OCI-M1 (cell line): ENCODE measurements at regions not wholly inside any gene's neighbourhood (a gene's known extent, or its start where the extent isn't known, plus 50 kb on each side); places are given as distances from the start of the nearest gene placed in this dataset.
A peak's percentile ranks its signal among the peaks of the same experiment; 100 is the strongest.
"Not testable (repeated sequence)": the region's sequence is repeated elsewhere in the genome, so short reads cannot be mapped to it uniquely, and the experiment has no call there.

Experiments used
- DNase-seq: peaks from one replicate; lab custom pipeline; 2025; lab: John Stamatoyannopoulos, UW

DNA sequence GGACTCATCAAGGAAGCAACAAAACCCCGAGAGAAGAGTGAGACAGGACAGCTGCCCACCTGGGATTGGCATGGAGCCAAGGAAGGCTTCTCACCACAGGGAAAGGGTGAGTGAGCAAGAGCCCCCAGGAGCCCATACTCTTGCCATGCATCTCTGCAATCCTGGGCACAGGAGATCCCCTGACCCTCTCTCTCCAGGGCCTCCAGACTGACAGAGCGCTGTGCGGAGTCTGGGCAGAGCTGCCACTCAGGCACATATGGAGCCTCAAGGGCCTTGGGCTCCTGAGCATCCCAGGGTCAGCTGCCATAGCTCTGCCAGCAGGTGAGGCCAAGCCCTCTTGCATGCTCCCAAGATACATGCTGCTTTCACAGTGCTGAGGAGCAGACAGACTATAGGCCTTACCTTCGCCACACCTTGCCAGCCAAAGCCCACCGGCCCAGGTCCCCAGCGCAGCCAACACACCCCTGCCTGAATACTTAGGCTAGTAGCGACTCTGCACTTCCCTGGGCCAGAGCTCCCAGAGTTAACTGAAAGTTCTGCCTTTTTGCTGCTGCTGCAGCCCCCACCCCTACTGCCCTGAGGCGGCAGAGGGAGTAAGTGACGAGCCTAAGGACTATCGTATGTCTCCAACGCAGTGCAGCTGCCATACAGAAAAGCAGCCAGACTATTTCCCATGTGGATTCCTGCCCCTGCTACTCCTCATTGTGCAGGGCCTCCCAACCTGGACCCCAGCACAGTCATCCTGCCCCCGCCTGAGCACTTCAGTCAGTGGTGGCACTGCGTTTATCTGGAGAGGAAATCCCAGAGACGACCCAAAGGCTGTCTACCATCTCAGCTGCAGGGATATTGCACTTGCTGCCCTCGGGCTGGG lies 251.6 kb downstream of the SPATA31A6 start:
- DNase-seq: not testable (repeated sequence)

DNA sequence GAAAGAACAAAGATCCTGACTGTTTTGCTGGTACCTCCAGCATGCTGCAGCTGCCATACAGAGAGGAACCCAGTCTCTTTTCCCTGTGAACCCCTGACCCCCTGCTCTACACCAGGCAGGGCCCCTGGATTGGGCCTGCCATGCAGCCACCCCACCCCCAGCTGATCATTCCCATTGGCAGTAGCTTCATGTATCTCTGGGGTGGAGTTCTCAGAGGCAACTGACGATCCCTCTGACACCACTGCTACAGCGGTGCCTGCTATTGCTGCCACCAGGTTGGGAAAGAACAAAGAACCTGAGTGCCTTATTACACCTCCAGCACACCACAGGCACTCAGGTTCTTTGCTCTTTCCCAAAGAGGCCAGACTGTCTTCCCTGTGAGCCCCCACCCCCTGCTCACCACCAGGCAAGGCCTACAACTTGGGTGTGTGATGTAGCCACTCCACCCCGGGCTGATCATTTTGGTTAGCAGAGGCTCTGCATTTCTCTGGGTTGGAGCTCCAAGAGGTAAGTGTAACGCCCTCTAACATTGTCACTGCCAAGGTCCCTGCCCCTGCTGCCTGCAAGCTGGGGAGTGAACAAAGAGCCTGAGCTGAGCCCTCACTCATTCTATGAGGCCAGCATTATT lies 252.4 kb downstream of the SPATA31A6 start:
- DNase-seq: not testable (repeated sequence)

GRCh38 chr9:42437057-42437759 lies 253.7 kb downstream of the SPATA31A6 start:
- not testable (repeated sequence) for DNase-seq

GRCh38 chr9:42442680-42443079 lies 259.2 kb downstream of the SPATA31A6 start:
- DNase-seq: not testable (repeated sequence)

- peak; percentile 68 for DNase-seq
These were observed 260.0 kb downstream of the SPATA31A6 start for GRCh38 chr9:42443414-42443813.

DNA sequence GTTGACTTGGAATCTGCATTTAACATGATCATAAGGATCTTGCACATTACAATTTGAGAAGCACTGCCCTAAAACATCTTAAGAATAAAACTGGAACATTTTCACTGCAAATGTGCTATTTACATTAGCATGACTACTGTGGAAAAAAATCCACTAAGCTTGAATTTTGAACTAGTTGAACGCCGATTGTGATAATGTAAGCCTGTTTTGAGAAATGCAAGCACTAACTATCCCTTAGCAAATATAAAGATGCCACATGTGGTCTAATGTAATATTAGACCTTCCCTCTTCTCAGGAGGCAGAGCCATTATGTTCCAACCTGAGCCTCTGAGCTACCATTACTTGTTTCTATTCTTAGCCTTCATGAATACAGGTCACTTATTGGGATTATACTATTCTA lies 278.0 kb downstream of the SPATA31A6 start:
- DNase-seq: not testable (repeated sequence)

- DNase-seq: not testable (repeated sequence)
These were observed 278.4 kb downstream of the SPATA31A6 start for GRCh38 chr9:42461863-42462262.

DNA sequence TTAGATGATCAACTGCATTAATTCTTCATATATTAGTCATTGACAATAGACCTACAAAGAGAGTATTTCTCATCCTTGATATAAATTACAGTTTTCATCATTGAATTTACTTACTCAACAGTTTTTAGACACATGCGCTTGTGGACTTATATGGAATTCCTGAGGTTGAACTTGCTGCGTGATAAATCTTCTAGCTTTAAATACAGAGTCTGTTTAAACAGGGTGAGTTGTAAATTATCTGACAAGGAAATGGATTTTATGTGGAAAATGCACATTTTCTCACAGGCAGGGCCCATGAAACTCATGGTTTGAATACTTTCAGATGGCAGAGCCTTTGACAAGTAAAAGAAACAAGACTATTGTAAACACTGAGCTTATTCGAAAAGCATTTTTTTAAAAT lies 280.5 kb downstream of the SPATA31A6 start:
- DNase-seq: not testable (repeated sequence)

GRCh38 chr9:42470577-42470976 lies 287.1 kb downstream of the SPATA31A6 start:
- not testable (repeated sequence) for DNase-seq

GRCh38 chr9:42490989-42491388 lies 307.5 kb downstream of the SPATA31A6 start:
- not testable (repeated sequence) for DNase-seq

- DNase-seq: not testable (repeated sequence)
These were observed 319.3 kb downstream of the SPATA31A6 start for GRCh38 chr9:42502620-42503264.

GRCh38 chr9:42508111-42508510 lies 324.7 kb downstream of the SPATA31A6 start:
- DNase-seq: not testable (repeated sequence)

- DNase-seq: not testable (repeated sequence)
These were observed 330.1 kb downstream of the SPATA31A6 start for GRCh38 chr9:42513535-42513934.

GRCh38 chr9:42534325-42534983 lies 351.0 kb downstream of the SPATA31A6 start:
- not testable (repeated sequence) for DNase-seq

GRCh38 chr9:42534984-42535325 lies 351.5 kb downstream of the SPATA31A6 start:
- DNase-seq: not testable (repeated sequence)

DNA sequence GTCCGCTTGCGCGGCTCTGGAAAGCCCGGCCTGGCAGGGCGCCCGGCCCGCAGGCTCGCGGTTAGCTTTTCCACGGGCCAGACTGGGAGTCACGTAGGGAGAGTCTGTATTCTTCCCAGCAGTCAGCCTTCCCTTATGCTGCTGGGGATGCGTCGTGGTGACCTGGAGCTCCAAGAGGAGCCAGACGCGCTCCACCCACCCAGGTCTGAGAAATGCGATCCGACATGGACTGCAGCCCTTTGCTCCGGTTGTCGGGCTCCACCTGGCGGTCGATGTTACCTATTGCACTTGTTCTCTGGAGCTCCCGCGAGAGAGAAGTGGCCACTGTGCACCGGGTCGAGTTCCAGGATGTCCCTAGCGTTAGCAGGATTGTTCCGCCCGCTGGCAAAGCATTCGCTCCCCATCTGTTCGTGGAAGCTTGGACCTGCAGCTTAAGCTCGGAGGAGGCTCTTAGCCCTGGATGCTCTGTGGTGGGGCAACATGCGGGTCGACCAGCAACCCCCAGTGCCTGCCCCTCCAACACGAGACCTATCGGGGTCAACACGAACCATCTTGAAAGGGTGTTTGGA lies 367.4 kb downstream of the SPATA31A6 start:
- DNase-seq: not testable (repeated sequence)

DNA sequence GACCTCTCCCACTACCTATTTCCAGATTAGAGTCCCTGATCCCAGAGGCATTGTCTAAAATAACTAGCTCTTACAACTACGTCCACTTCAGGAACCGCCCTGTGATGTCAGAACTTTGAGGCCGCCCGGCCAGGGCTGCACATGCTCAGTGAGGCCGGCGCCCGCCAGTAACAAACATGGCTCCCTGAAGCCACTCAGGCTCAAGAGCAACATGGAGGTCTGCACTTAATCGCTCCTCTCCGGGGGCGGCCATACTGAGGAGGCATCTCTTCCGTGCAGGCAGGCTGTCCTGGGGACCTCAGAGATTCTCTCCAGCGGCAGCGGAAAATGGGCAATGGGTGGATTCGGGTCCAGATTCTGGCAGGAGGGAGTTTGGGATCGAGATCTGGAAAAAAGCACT lies 385.1 kb downstream of the SPATA31A6 start:
- not testable (repeated sequence) for DNase-seq

DNA sequence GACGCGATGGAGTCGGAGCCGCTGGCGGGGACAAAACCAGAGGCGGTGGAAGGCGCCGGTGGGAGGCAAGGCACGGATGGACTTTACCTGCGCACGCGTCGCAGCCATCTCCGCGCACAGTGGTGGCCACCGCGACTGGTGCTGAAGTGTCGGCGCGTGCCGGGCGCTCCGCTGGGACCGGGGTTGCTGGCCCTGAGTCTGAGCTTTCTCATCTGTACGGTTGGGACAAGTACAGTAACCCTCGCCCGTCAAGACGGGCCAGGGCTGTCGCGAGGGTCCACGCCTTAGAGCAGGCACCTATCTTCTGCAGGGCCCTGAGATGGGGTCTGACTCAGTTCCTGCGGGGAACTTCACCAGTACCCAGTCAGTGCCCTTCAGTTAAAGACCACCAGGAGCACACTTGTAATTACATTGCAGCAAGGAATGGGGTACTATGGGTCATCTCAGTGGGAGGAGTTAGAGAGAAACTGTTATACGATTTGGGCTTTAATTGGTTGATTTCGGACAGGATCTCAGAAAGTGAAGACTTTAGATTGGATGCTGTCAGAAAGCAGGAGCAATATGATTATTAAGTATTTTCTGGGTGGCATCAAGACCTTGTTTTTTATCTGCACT lies 385.6 kb downstream of the SPATA31A6 start:
- not testable (repeated sequence) for DNase-seq

DNA sequence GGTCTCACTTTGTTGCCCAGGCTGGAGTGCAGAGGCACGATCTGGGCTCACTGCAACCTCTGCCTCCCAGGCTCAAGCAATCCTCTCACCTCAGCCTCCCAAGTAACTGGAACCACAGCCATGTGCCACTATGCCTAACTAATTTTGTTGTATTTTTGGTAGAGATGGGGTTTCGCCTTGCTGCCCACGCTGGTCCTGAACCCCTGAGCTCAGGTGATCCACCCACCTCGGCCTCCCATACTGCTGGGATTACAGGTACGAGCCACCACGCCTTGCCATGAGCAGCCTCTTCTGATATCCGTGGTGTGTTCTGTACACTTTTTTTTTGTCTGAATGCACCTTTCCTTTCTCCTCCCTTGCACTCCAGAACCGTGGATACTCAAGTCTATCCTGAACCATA lies 394.4 kb downstream of the SPATA31A6 start:
- not testable (repeated sequence) for DNase-seq
